DND-41 (cell line): ENCODE measurements at regions not wholly inside any gene's neighbourhood (a gene's known extent, or its start where the extent isn't known, plus 50 kb on each side); places are given as distances from the start of the nearest gene placed in this dataset.

ENCODE experiments used
- CTCF ChIP-seq: IDR thresholded peaks from 2 replicates; pipeline ENCODE4 v1.5.1; 2012; ENCODE audit warnings: borderline replicate concordance, low read length, moderate library complexity, mild to moderate bottlenecking; ENCODE audit not compliant: poor library complexity, severe bottlenecking; ENCODE audit errors: extremely low read depth
- EZH2 ChIP-seq: IDR thresholded peaks from 3 replicates; pipeline ENCODE4 v1.6.1; 2012; ENCODE audit warnings: borderline replicate concordance, low read depth, mild to moderate bottlenecking, moderate library complexity, low read length, inconsistent platforms; ENCODE audit not compliant: severe bottlenecking

DNA sequence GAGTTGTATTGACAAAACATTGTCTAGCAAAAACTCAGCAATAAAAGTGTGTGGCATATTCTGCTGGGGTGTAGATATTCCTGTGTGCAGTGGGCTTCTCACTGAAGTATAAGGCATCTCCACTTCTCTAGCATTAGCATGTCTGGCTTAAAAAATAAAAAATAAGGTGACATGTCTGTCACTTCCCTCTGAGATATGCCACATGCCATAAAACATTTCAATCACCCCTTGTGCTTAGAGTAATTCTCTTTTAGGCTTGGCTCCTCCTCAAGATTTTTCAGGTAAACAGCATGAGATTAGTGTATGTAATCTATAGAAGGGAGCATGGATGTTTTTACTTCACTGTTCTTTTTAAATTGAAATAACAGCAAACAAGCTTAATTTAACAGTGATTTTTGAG, 194.4 kb upstream of the SNX7 start:
- TF ChIP-seq CTCF (no peak), EZH2 (no peak)
